ENCODE measurements at regions not wholly inside any gene's neighbourhood (a gene's known extent, or its start where the extent isn't known, plus 50 kb on each side); places are given as distances from the start of the nearest gene placed in this dataset.
"Not testable (repeated sequence)": the region's sequence is repeated elsewhere in the genome, so short reads cannot be mapped to it uniquely, and the experiment has no call there.

DNA sequence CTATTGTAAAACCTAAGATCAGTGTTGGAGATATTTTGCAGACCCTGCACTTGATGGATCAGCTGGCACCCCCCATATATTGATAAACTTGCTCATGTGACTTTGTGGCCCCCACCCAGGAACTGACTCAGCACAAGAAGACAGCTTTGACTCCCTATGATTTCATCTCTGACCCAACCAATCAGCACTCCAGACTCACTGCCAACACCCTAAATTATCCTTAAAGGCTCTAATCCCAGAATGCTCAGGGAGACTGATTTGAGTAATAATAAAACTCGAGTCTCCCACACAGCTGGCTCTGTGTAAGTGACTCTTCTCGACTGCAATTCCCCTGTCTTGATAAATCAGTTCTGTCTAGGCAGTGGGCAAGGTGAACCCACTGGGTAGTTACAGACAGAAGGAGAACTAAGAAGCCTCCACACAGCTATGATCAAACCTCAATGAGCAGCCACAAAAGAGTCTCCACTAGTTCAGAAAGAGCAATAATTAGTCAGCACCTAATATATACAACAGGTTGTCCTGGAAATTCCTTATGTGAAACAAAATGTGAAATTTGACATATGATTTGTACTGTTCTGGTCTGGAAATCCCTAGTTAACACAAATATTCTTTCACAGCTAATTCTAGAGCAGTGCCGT, 52.2 kb downstream of the ACTL7B start:
- no peak for DNase-seq (ENCODE audit: low read depth in 2 of 2)

DNA sequence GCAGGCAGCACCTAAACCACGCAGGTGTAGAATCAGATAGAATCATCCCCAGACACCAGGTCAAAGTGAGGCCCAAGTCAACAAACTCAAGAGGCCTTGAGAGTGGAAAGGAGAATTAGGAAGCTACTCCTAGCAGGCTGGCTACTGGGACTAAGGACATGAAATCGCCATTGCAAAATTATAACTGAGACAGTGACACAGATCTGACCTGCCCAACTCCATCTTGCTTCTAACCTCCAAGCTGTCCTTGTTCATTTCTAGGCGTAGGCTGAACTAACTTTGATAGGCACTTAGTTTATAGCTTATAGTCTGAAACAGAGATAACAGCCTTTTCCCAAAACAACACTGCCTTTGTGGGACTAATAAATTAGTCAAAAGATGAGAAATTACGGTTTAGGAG, 52.8 kb downstream of the ACTL7B start:
- no peak for DNase-seq (ENCODE audit: low read depth in 2 of 2)

DNA sequence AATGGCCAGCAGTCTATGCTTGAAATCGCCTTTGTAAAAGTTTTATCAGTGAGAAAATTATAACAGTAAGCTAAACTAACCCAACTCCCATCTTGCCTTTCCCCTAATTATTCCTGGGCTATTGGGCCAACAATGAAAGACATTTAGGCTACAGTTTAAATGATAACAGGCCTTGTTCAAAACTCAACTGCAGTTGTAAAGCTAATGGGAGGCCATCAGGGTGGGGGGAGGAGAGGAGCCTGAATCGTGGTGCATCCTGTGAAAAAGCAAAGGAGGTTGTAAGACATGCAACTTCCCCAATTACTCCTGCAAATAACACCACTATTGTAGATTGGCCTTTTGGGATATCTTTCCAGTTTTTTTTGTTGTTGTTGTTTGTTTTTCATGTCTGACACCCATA, 53.8 kb downstream of the ACTL7B start:
- no peak for DNase-seq (ENCODE audit: low read depth in 2 of 2)

DNA sequence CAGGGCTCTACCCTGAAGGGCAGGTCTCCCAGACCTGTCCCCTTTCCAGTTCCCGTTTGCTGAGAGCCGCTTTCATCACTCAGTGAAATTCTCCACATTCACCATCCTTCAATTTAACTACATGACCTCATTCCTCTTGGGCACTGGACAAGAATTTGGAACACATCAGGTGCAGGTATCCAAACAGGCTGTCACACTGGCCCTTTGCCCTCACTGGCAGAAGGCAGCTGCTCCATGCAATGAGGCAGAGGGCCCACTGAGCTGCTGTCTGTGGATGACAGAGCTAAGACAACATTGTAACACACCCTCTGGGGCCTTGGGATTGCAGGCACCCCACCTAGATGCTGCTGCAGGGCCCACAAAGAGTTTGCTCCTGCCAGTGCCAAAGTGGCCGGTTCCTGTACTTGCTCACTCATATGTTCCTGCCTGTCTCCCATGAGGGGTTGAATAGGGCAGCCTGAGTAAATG, 55.1 kb downstream of the ACTL7B start:
- no peak for DNase-seq (ENCODE audit: low read depth in 2 of 2)

DNA sequence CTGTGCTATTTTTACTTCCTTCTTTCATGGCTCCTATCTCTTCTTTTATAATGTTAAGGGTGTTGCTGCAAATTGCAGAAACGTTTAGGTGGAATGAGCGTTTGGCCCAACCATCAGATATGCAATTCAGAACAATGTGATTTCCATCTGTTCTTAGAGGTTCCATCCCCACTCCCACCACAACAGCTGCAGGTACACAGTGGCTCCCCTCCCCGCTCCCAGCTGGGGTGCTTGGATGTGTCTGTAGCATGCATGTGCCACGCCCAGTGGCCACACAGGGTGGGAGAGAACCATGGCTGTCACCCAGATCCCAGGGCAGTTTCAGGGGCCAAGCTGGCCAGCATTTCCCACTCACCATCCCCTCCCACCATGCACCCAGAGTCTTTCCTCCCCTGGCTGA, 62.2 kb downstream of the ACTL7B start:
- no peak for DNase-seq (ENCODE audit: low read depth in 2 of 2)

DNA sequence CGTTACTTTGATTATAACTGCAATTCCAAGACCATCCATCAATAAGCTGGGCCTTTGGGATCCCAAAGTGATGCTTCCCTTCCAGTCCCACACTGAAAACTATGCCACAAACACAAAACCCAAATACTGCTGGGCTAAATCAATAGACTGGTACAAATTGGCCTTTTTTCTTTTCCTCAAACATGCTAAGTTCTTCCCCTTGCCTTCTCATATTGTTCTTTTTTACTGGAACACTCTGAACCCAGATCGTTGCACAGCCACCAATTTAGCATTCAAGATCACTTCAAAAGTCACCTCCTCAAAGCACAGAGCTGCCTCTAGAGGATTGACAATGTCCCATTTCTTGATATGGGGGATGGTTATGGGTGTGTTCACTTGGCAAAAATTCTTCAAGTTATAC, 66.0 kb downstream of the ACTL7B start:
- no peak for DNase-seq (ENCODE audit: low read depth in 2 of 2)

DNA sequence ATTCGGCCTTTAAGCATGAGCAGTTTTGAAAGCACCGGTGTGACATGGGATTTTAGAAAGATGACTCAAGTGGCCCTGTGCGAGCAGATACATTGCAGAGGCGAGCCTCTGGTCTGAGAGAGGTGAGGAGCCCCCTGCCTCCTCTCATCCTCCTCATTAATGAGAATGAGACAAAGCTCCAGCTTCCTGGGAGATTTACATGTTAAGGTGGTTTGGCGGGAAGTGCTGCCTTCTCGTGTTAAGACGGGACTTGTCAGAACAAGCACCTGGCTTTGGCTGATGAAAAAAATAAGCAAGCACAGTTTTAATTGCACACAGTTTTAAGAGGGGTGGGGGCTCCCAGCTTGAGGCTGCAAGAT, 68.1 kb downstream of the ACTL7B start:
- no peak for DNase-seq (ENCODE audit: low read depth in 2 of 2)

DNA sequence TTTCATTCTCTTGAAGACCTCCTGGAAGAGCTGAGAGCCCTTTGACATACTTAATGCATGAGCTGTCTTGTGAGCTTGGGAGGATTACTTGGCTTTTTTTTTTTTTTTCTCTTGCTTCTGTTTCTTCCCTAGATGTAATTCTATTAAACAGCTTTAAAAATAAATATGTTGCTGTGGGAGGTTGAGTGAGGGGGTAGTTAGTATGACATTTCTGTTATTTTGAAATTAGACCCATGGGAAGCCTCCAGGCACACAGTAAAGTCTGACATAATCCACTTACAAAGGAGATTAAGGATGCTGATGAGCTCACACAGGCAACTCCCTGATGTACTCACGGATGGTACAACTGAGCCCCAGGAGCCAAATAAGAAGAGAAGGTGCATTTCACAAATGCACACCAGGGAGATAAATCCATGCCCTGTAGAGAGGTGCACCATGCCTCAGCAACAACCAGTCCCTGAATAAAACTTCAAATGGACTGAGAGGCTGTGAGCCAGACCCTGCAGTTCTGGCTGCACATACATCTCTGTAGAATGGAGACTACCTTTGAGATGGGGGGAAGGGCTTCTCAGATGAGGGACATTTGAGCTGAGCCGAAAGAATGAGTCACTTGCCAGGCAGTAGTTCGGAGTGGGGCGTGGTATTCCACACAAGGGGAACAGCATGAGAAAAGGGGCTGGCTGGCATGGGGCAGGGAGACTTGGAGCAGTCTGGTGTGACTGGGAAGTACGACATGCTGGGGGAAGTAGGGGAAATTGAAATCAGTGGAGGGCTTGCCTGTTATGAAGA, 68.7 kb downstream of the ACTL7B start:
- DNase-seq (ENCODE audit: low read depth in 2 of 2), result no peak

DNA sequence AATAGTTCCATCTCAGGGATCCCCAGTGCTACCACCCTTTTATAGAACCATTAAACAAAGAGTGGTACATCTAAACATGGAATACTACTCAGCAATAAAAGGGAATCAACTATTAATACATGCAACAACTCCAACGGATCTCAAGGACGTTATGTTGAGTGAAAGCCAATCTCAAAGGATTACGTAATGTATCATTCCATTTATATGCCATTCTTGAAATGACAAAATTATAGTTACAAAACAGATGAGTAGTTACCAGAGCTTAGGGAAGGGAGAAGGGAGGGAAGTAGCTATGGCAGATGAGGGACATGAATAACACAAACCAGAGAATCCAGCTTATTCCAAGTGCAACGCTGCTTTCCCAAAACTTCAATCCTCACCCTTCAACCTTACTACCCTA, 69.5 kb downstream of the ACTL7B start:
- no peak for DNase-seq (ENCODE audit: low read depth in 2 of 2)

DNA sequence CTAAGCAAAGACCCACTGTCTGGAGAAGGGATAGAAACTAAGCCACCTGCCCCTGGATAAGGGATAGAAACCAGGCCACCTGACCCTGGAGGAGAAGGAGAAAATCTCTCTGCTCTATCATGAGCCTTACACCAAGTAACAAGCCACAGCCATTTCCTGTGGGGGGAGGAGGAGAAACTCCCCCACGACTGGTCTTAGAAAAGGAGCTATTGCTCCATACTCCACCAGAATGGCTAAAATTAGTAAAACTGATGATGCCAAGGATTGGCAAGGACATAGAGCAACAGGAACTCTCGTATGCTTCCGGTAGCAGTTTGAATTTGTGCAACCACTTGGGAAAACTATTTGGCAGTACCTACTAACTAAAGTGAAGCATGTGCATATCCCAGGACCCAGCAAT, 70.8 kb downstream of the ACTL7B start:
- DNase-seq (ENCODE audit: low read depth in 2 of 2), result no peak

DNA sequence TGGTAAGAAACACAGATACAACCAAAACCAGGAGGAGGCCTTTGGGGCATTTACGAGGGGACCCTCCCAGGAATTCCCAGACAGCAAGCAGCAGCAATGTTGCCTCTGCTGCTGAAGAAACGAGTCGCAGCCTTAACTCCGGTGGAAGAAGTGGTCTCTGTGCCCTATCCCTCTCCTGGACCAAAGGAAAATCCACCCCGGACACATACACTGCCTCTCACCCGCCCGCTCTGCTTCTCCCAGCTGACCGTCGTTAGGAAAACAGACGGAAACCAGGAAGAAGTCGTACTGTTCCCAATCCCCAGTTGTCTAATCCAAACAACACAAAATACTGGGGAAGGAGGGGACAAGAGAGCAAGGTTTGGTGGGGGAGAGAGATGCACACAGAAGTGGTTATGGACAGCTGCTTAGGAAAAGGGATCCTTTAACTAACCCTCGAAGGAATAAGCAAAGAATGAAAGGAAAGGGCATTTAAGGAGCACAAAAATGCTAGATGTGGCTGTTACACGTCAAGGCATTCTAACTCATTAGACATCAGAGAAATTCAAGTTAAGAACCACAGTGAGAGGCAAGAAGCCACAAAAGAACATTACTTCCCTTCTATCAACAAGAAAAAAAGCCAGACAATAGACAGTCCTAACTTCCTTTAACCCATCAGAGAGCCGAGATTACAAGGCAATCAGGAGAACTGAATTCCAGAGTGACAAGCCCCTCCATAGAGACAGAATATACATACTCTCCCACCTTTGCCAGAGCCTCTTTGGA, 71.9 kb downstream of the ACTL7B start:
- DNase-seq (ENCODE audit: low read depth in 2 of 2), result no peak

DNA sequence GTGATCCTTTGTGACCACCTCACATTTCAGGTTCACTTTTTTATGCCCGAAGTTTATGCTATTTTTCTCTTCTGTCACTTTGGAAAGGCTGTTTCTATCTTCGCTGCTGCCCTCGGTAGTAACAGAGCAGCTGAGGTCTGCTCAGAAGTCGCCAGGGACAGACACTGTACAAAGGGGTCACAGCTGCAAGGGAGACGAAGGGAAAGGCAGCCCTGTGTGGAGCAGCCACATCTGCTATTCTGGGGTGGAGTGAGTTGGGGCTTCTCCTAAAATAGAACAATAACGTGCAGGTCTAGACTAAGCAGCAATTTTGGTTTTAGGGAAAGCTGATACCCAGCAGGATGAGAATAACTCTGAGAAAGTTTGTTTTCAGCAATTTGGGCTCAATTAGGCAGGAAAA, 72.5 kb downstream of the ACTL7B start:
- DNase-seq (ENCODE audit: low read depth in 2 of 2), result no peak

DNA sequence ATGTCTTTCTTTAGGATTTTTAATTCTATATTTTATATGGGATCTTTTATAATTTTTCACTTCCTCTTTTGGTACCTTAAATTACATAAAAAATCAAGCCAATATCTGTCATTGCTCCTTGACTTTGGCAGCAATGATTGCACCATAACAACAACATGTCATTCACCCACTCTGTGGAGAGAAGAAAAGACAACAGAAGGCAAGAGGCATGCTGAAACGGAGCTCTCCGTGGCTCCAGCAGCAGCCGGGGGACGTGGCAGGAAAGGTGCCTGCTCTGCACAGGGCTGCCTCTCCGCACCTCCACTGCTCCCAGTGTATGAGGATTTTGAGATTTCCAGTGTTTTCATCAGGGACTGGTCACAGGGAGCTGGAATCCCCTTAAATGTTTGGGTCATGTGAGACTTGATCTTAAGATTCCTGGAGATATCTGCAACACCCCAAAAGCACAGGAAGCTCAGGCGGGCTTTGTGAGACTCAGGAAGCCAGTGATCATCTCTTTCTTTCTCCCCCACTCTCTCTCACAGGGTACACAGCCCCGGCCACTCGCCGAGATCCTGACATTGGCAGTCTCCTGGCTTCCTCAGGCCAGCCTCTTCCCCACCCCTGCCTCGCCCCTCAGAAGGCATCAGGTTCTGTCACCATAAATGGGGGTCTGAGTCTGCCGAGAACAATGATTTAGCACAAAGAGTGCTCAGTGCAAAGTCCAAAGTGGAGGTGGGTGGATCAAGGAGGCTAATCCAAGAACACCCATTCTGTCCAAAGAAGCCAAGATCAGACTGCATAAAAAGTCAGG, 74.6 kb downstream of the ACTL7B start:
- no peak for DNase-seq (ENCODE audit: low read depth in 2 of 2)

DNA sequence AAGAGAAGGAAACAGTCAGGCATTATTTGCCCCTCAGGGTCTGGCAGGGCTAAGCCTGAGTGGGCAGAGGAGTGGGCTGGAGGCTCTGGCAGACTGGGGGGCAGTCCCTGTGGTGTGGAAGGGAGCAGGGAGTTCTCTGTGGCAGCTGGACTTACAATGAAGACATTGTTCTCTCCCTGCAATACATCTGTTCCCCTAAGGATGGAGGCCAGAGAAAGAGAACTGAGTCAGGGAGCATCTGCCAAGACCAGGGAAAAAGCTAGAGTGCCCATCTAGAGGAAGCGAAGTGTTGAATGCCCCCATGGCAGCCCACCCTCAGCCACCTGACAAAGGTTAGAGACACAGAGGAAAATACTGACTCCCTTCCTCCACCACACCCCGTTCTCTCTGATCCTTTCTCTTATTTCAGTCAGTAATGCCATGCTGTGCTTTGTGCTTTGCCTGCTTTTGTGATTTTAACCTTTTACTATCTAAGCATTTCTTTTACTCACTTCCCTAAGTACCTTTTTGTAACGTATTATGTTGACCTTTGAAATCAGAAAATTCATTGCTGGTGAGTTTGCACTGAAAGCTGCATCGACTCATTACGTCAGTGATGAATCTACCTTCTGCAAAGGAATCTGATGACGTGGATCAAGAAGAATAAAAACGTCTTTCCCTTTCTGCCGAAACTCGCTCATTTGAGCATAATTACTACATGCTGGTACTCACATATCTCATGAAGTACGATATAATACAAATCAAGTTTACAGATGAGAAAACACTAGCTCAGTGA, 76.0 kb downstream of the ACTL7B start:
- no peak for DNase-seq (ENCODE audit: low read depth in 2 of 2)

DNA sequence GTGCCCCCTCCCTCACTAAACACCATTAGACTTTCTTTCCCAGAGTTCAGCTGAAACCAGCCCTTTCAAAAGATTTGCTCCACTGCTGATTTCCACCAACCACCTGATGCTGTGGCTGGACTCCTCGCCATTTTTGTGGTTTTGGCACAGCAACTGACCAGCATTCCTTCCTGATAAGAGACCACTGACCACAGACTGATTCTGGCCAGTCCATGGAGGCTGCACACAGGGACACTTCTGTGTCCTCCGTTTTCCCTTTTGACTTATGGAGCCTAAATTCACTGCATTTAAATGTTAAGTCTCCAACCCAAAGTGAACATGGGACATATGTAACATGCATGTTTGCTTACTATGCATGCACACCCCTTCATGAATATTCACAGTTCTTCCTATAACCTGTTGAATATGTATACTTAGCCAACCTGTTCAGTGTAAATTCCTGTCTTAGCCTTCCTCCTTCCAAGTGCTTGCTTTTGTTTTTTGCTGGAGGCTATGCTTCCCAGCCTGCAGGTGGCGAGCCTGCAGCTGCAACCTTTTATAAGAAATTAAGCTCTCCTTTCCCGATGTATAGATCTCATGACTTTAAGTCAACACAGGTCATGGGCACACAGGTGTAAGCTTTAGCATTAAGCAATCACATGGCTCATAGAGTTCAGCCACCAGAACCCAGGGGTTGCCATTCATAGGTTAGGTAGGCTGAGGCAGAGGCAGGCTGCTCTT, 78.7 kb downstream of the ACTL7B start:
- no peak for DNase-seq (ENCODE audit: low read depth in 2 of 2)

DNA sequence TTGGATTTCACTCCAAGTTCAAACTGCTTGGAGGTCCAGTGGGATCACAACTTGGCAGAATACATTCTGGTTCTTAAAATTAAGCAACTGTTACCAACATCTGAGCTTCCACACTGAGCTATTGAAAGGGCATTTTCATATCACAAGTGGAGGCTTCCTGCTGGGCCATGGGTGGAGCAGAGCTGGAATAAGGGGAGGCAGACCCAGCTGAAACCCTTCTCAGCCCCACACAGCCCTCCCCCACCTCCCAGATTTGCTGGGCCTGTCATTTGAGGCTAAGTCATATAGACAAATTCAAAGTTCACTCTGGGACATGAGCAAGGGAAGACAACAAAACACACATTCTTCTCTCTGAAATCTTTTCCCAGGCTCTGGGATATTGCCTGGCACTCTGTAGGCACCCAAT, 79.9 kb downstream of the ACTL7B start:
- DNase-seq (ENCODE audit: low read depth in 2 of 2), result no peak

DNA sequence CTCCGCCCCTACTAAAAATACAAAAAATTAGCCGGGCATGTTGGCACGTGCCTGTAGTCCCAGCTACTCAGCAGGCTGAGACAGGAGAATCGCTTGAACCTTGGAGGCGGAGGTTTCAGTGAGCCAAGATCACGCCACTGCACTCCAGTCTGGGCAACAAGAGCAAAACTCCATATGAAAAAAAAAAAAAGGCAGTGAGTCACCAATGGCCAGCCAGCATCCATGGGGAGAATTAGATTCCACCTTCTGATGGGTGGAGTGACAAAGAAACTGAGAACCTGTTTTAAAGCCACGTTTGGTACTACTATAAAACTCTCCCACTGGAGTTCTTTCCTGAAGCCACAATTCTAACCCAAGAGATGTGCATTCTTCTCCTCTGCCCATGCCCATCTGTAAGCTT, 81.7 kb downstream of the ACTL7B start:
- DNase-seq (ENCODE audit: low read depth in 2 of 2), result not testable (repeated sequence)

DNA sequence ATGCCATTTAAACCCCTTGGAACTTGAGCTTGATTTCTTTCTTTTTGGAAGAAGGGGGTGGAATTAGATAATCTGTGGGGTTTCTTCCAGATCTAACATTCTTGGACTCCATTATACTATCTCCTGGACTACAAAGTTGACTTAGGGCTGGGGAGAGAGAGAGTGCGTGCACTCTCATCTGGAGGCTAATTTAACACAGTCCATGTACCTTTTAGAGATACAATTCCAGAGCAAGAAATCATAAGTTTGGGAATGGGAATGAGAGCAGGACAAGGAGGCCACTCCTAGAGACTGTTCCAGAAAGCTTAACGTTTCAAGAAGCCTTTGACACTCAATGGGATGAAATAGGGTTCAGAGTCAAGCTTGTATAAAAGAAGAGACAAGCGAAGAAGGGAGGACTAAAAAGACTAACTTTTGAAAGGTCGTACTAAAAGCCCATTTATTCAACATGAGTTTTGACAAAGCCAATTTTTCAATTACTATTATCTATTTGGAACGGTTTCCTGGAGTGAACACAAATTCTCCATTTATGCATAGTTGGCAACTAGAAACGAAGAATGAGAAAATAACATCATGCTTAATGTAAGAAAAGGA, 83.4 kb downstream of the ACTL7B start:
- DNase-seq (ENCODE audit: low read depth in 2 of 2), result no peak

DNA sequence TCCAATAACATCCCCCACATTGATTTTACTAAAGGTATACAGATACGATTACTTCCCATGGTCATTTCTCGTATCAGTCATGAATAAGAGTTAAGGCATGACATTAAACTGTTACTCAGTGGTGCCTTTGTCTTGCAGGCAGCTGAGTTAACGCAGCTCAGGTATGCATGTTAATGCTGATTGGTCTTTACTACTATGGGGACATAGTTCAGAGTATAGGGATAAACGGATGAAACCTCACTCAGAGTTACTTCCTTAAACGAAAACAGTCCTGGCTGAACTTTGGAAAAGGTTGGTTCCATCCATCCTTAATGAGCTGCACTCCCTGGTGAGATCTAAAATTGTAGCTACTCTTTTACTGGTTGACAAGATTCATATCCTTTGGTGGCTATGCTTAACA, 87.0 kb downstream of the ACTL7B start:
- no peak for DNase-seq (ENCODE audit: low read depth in 2 of 2)

DNA sequence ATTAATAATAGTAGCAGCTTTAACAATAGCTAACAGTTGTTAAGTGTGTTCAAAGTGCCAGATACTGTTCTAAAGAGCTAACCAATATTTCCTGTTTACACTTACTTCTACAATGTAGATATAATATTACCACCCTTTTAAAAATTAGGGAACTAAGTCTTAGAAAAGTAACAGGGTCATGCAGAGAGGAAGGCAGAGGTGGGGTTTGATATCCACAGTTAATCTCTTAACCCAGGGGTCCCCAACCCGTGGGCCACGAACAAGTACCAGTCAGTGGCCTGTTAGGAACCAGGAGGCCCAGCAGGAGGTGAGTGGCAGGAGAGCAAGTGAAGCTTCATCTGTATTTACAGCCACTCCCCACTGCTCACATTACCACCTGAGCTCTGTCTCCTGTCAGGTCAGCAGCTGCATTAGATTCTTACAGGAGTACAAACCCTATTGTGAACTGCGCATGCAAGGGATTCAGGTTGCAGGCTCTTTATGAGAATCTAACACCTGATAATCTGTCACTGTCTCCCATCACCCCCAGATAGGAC, 89.1 kb downstream of the ACTL7B start:
- DNase-seq (ENCODE audit: low read depth in 2 of 2), result no peak

All from stimulated activated CD8-positive, alpha-beta memory T cell treated with anti-CD3 and anti-CD28 coated beads, Interleukin-7, amount 100 ng/mL, for 1 hour (primary cell).